ENCODE measurements at regions not wholly inside any gene's neighbourhood (a gene's known extent, or its start where the extent isn't known, plus 50 kb on each side); places are given as distances from the start of the nearest gene placed in this dataset.

- no peak for TF ChIP-seq CTCF (IDR thresholded peaks at IDR 0.05)
- no peak for TF ChIP-seq POLR2AphosphoS5 (IDR thresholded peaks at IDR 0.05; ENCODE audit: low read depth, low read length)
- TF ChIP-seq REST (IDR thresholded peaks at IDR 0.05; ENCODE audit: insufficient read depth in 1 of 2, low read depth in 2 of 2, low read length in 1 of 2) = no peak
- TF ChIP-seq SIN3A (IDR thresholded peaks at IDR 0.05; ENCODE audit: borderline replicate concordance, insufficient read depth, low read depth, low read length) = no peak
Observed at GRCh38 chr2:116317111-116317510, 1497.4 kb upstream of the DDX18 start.
